ENCODE measurements at regions not wholly inside any gene's neighbourhood (a gene's known extent, or its start where the extent isn't known, plus 50 kb on each side); places are given as distances from the start of the nearest gene placed in this dataset.

DNA sequence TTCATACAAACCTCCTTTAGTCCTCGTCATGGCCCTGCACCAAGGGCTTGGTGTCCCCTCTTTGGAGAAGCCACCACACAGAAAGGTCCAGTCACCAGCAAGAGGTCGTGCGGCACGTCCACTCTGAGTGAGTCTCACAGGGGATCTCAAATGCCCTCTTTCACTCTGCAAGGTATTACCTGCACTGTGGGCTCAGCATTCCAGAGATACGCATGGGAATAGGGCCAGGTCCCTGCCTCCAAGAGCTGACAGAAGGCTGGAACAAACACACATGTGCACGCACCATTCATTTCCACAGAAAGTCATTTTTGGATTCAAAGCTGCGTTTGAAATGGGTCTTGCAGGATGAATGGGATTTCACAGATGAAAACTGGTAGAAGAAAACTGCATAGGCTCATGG is 50.4 kb upstream of the TJP1 start:
- TF ChIP-seq, protein P1, sequence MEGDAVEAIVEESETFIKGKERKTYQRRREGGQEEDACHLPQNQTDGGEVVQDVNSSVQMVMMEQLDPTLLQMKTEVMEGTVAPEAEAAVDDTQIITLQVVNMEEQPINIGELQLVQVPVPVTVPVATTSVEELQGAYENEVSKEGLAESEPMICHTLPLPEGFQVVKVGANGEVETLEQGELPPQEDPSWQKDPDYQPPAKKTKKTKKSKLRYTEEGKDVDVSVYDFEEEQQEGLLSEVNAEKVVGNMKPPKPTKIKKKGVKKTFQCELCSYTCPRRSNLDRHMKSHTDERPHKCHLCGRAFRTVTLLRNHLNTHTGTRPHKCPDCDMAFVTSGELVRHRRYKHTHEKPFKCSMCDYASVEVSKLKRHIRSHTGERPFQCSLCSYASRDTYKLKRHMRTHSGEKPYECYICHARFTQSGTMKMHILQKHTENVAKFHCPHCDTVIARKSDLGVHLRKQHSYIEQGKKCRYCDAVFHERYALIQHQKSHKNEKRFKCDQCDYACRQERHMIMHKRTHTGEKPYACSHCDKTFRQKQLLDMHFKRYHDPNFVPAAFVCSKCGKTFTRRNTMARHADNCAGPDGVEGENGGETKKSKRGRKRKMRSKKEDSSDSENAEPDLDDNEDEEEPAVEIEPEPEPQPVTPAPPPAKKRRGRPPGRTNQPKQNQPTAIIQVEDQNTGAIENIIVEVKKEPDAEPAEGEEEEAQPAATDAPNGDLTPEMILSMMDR (IDR thresholded peaks at IDR 0.05), result no peak
- TF ChIP-seq POLR2A (IDR thresholded peaks at IDR 0.05), result no peak

Data from esophagus squamous epithelium (tissue), 4 donors.